ENCODE measurements at regions not wholly inside any gene's neighbourhood (a gene's known extent, or its start where the extent isn't known, plus 50 kb on each side); places are given as distances from the start of the nearest gene placed in this dataset.

GRCh38 chr21:16821588-16821987 lies 691.3 kb upstream of the CXADR start:
- no peak for TF ChIP-seq POLR2A (IDR thresholded peaks at IDR 0.05)
- TF ChIP-seq, protein P1, sequence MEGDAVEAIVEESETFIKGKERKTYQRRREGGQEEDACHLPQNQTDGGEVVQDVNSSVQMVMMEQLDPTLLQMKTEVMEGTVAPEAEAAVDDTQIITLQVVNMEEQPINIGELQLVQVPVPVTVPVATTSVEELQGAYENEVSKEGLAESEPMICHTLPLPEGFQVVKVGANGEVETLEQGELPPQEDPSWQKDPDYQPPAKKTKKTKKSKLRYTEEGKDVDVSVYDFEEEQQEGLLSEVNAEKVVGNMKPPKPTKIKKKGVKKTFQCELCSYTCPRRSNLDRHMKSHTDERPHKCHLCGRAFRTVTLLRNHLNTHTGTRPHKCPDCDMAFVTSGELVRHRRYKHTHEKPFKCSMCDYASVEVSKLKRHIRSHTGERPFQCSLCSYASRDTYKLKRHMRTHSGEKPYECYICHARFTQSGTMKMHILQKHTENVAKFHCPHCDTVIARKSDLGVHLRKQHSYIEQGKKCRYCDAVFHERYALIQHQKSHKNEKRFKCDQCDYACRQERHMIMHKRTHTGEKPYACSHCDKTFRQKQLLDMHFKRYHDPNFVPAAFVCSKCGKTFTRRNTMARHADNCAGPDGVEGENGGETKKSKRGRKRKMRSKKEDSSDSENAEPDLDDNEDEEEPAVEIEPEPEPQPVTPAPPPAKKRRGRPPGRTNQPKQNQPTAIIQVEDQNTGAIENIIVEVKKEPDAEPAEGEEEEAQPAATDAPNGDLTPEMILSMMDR (IDR thresholded peaks at IDR 0.05) = no peak
